ENCODE measurements at regions not wholly inside any gene's neighbourhood (a gene's known extent, or its start where the extent isn't known, plus 50 kb on each side); places are given as distances from the start of the nearest gene placed in this dataset.

DNA sequence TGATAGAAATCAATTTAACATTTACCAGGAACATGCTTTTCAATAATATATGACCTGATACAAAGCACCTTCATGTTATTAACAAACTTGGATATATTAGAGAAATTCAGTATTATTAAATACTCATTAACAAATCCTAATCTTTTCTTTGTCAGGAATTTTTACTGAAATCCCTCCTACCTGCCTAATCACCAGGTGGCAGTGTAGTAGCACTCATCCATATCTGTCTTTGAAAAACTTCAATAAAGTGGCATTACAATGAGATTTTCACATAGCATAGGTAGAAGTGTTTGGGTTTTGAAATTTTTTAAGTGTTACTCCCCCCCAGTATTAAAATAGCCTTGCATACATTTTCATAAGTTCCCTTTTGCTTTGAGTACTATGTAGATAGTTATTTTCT is 1246.6 kb upstream of the LRRN3 start:
- TF ChIP-seq POLR2A (IDR thresholded peaks at IDR 0.05): no peak
- TF ChIP-seq, protein P1, sequence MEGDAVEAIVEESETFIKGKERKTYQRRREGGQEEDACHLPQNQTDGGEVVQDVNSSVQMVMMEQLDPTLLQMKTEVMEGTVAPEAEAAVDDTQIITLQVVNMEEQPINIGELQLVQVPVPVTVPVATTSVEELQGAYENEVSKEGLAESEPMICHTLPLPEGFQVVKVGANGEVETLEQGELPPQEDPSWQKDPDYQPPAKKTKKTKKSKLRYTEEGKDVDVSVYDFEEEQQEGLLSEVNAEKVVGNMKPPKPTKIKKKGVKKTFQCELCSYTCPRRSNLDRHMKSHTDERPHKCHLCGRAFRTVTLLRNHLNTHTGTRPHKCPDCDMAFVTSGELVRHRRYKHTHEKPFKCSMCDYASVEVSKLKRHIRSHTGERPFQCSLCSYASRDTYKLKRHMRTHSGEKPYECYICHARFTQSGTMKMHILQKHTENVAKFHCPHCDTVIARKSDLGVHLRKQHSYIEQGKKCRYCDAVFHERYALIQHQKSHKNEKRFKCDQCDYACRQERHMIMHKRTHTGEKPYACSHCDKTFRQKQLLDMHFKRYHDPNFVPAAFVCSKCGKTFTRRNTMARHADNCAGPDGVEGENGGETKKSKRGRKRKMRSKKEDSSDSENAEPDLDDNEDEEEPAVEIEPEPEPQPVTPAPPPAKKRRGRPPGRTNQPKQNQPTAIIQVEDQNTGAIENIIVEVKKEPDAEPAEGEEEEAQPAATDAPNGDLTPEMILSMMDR (IDR thresholded peaks at IDR 0.05): no peak
